HFF-Myc (cell line): ENCODE measurements at regions not wholly inside any gene's neighbourhood (a gene's known extent, or its start where the extent isn't known, plus 50 kb on each side); places are given as distances from the start of the nearest gene placed in this dataset.
A peak's percentile ranks its signal among the peaks of the same experiment; 100 is the strongest.
"Not testable (repeated sequence)": the region's sequence is repeated elsewhere in the genome, so short reads cannot be mapped to it uniquely, and the experiment has no call there.

ENCODE experiments used
- DNase-seq: peaks from one replicate; pipeline ENCODE4 v3.0.0-alpha.2; 2011; ENCODE audit warnings: low read depth; ENCODE audit errors: extremely low read depth
- H3K4me3 ChIP-seq: replicated peaks from 2 replicates; pipeline ENCODE4 v1.5.1; 2011; ENCODE audit warnings: low read depth, mild to moderate bottlenecking, control low read depth, low read length
- CTCF ChIP-seq: IDR thresholded peaks from 2 replicates; pipeline ENCODE4 v1.5.1; 2012; ENCODE audit warnings: mild to moderate bottlenecking, low read depth, low read length, control low read depth; ENCODE audit errors: missing control alignments

- H3K4me3 ChIP-seq: no peak overlapping the region
- DNase-seq: no peak
- no peak for TF ChIP-seq CTCF
Measured at GRCh38 chr17:33709881-33710280, 416.8 kb upstream of the ASIC2 start.

- no peak for TF ChIP-seq CTCF
- DNase-seq: no peak
- H3K4me3 ChIP-seq: no peak overlapping the region
Measured at GRCh38 chr17:33712120-33712519, 419.0 kb upstream of the ASIC2 start.

- no peak overlapping the region for H3K4me3 ChIP-seq
- DNase-seq: no peak
- no peak for TF ChIP-seq CTCF
Measured at GRCh38 chr17:33716957-33717356, 423.9 kb upstream of the ASIC2 start.

- H3K4me3 ChIP-seq, DNase-seq: not testable (repeated sequence)
Measured at GRCh38 chr17:33723736-33724135, 430.6 kb upstream of the ASIC2 start.

- DNase-seq: no peak
- peak; percentile 66 for TF ChIP-seq CTCF
- H3K4me3 ChIP-seq: no peak overlapping the region
Measured at GRCh38 chr17:33725675-33726271, 432.7 kb upstream of the ASIC2 start.

GRCh38 chr17:33730131-33730530 is 437.0 kb upstream of the ASIC2 start:
- no peak for DNase-seq
- no peak for TF ChIP-seq CTCF
- H3K4me3 ChIP-seq: no peak overlapping the region

GRCh38 chr17:33732116-33732515 is 439.0 kb upstream of the ASIC2 start:
- DNase-seq: no peak
- no peak overlapping the region for H3K4me3 ChIP-seq
- no peak for TF ChIP-seq CTCF
